ENCODE measurements at regions not wholly inside any gene's neighbourhood (a gene's known extent, or its start where the extent isn't known, plus 50 kb on each side); places are given as distances from the start of the nearest gene placed in this dataset.

DNA sequence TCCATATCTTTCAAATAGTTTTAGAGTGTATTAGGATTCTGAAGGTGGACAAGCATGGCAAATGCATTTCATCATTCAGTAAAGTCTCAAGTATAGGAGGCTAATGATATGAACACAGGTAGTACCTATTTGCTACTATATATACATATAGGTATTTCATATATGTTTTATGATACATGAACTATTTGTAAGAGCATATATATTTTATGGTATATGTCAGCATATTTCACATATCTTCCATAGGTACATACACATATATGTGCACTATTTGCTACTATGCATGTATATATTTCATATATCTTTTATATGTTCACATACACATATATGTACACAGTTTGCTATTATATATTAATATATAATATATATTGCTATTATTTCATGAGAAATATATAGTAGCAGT is 1291.7 kb upstream of the MIR17HG start:
- TF ChIP-seq RAD21 (IDR thresholded peaks at IDR 0.05; ENCODE audit: low read depth) (no peak), SP1 (IDR thresholded peaks at IDR 0.05; ENCODE audit: low read depth) (no peak), POLR2AphosphoS5 (IDR thresholded peaks at IDR 0.05; ENCODE audit: low read depth, low read length) (no peak), JUND (IDR thresholded peaks at IDR 0.05) (no peak), EGR1 (IDR thresholded peaks at IDR 0.05; ENCODE audit: low read depth) (no peak), CTCF (IDR thresholded peaks at IDR 0.05 in 2 of 3, conservative IDR thresholded peaks at IDR 0.05 in 1 of 3; ENCODE audit: borderline replicate concordance in 1 of 3, insufficient read depth in 1 of 3, low read depth in 2 of 3, low read length in 2 of 3) (no peak), ZBTB33 (IDR thresholded peaks at IDR 0.05; ENCODE audit: extremely low read depth, insufficient replicate concordance, low read length) (no peak), FOSL1 (IDR thresholded peaks at IDR 0.05; ENCODE audit: low read depth) (no peak), POLR2A (IDR thresholded peaks at IDR 0.05; ENCODE audit: borderline replicate concordance, extremely low read depth, insufficient read depth, insufficient read length) (no peak), SRF (IDR thresholded peaks at IDR 0.05; ENCODE audit: low read depth) (no peak), SIN3A (IDR thresholded peaks at IDR 0.05; ENCODE audit: low read depth) (no peak)
- TF ChIP-seq, protein P1, sequence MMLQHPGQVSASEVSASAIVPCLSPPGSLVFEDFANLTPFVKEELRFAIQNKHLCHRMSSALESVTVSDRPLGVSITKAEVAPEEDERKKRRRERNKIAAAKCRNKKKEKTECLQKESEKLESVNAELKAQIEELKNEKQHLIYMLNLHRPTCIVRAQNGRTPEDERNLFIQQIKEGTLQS (IDR thresholded peaks at IDR 0.05) = no peak
- TF ChIP-seq, protein P2, sequence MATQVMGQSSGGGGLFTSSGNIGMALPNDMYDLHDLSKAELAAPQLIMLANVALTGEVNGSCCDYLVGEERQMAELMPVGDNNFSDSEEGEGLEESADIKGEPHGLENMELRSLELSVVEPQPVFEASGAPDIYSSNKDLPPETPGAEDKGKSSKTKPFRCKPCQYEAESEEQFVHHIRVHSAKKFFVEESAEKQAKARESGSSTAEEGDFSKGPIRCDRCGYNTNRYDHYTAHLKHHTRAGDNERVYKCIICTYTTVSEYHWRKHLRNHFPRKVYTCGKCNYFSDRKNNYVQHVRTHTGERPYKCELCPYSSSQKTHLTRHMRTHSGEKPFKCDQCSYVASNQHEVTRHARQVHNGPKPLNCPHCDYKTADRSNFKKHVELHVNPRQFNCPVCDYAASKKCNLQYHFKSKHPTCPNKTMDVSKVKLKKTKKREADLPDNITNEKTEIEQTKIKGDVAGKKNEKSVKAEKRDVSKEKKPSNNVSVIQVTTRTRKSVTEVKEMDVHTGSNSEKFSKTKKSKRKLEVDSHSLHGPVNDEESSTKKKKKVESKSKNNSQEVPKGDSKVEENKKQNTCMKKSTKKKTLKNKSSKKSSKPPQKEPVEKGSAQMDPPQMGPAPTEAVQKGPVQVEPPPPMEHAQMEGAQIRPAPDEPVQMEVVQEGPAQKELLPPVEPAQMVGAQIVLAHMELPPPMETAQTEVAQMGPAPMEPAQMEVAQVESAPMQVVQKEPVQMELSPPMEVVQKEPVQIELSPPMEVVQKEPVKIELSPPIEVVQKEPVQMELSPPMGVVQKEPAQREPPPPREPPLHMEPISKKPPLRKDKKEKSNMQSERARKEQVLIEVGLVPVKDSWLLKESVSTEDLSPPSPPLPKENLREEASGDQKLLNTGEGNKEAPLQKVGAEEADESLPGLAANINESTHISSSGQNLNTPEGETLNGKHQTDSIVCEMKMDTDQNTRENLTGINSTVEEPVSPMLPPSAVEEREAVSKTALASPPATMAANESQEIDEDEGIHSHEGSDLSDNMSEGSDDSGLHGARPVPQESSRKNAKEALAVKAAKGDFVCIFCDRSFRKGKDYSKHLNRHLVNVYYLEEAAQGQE (IDR thresholded peaks at IDR 0.05; ENCODE audit: low read depth) = no peak

Measured in HCT116 (cell line).